HEK293 (cell line): ENCODE measurements at regions not wholly inside any gene's neighbourhood (a gene's known extent, or its start where the extent isn't known, plus 50 kb on each side); places are given as distances from the start of the nearest gene placed in this dataset.

Source experiments
- MYNN ChIP-seq: fragments of 450-650 bp; formaldehyde crosslinking; IDR thresholded peaks from 2 replicates; pipeline ENCODE4 v1.5.1; 2016; ENCODE audit warnings: missing biosample characterization, missing genetic modification characterization, borderline replicate concordance
- REST ChIP-seq: fragments of 450-650 bp; formaldehyde crosslinking; IDR thresholded peaks from 2 replicates; pipeline ENCODE4 v1.5.1; 2016; ENCODE audit warnings: missing biosample characterization, missing genetic modification characterization
- ZNF596 ChIP-seq: fragments of 450-650 bp; IDR thresholded peaks from 2 replicates; pipeline ENCODE4 v1.5.0; 2018; ENCODE audit warnings: missing biosample characterization, mild to moderate bottlenecking, missing genetic modification characterization, moderate library complexity
- TF ChIP-seq, protein P1 (sequence below): fragments of 450-650 bp; formaldehyde crosslinking; IDR thresholded peaks from 2 replicates; pipeline ENCODE4 v1.5.1; 2016; ENCODE audit warnings: missing biosample characterization, missing genetic modification characterization

DNA sequence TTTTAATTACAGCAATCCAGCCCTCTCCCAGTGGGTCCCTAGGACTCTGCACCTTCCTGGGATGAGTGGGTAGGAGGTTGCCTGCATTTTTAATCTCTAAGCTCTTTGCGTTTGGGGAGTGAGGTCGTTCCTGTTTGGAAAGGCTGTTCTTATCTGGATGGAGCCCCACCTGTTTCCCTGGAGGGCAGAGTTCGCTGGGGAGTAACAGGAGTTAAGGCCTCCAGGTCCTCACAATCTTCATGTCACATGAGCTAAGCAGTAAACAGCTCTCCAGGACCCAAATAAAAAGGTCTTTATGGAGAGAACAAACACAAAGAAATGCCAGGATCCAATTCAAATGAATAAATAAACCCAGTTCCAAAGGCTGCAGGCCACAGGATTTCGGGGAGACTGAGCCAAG is 56.0 kb upstream of the RFLNA start:
- TF ChIP-seq, protein P1, sequence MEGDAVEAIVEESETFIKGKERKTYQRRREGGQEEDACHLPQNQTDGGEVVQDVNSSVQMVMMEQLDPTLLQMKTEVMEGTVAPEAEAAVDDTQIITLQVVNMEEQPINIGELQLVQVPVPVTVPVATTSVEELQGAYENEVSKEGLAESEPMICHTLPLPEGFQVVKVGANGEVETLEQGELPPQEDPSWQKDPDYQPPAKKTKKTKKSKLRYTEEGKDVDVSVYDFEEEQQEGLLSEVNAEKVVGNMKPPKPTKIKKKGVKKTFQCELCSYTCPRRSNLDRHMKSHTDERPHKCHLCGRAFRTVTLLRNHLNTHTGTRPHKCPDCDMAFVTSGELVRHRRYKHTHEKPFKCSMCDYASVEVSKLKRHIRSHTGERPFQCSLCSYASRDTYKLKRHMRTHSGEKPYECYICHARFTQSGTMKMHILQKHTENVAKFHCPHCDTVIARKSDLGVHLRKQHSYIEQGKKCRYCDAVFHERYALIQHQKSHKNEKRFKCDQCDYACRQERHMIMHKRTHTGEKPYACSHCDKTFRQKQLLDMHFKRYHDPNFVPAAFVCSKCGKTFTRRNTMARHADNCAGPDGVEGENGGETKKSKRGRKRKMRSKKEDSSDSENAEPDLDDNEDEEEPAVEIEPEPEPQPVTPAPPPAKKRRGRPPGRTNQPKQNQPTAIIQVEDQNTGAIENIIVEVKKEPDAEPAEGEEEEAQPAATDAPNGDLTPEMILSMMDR (tag by site-specific recombination), result no peak
- no peak for TF ChIP-seq MYNN (tag by site-specific recombination)
- no peak for TF ChIP-seq REST (tag by site-specific recombination)
- no peak for TF ChIP-seq ZNF596 (tag by site-specific recombination)
